ENCODE measurements at regions not wholly inside any gene's neighbourhood (a gene's known extent, or its start where the extent isn't known, plus 50 kb on each side); places are given as distances from the start of the nearest gene placed in this dataset.

- DNase-seq (ENCODE audit: low read depth): no peak
- H3K4me3 ChIP-seq (ENCODE audit: low read depth, low read length): no peak overlapping the region
- no peak for TF ChIP-seq CTCF (conservative IDR thresholded peaks at IDR 0.05; ENCODE audit: low read depth, low read length)
These were observed 367.3 kb upstream of the POU3F2 start for GRCh38 chr6:98467091-98467490.

GRCh38 chr6:98467902-98468301 lies 366.5 kb upstream of the POU3F2 start:
- DNase-seq (ENCODE audit: low read depth): no peak
- no peak for TF ChIP-seq CTCF (conservative IDR thresholded peaks at IDR 0.05; ENCODE audit: low read depth, low read length)
- no peak overlapping the region for H3K4me3 ChIP-seq (ENCODE audit: low read depth, low read length)

- TF ChIP-seq CTCF (conservative IDR thresholded peaks at IDR 0.05; ENCODE audit: low read depth, low read length): no peak
- DNase-seq (ENCODE audit: low read depth): no peak
- no peak overlapping the region for H3K4me3 ChIP-seq (ENCODE audit: low read depth, low read length)
These were observed 365.2 kb upstream of the POU3F2 start for GRCh38 chr6:98469141-98469540.

GRCh38 chr6:98470821-98471220 lies 363.6 kb upstream of the POU3F2 start:
- TF ChIP-seq CTCF (conservative IDR thresholded peaks at IDR 0.05; ENCODE audit: low read depth, low read length): no peak
- H3K4me3 ChIP-seq (ENCODE audit: low read depth, low read length): no peak overlapping the region
- no peak for DNase-seq (ENCODE audit: low read depth)

GRCh38 chr6:98471444-98471843 lies 362.9 kb upstream of the POU3F2 start:
- H3K4me3 ChIP-seq (ENCODE audit: low read depth, low read length): no peak overlapping the region
- TF ChIP-seq CTCF (conservative IDR thresholded peaks at IDR 0.05; ENCODE audit: low read depth, low read length): no peak
- no peak for DNase-seq (ENCODE audit: low read depth)

- DNase-seq (ENCODE audit: low read depth): no peak
- H3K4me3 ChIP-seq (ENCODE audit: low read depth, low read length): no peak overlapping the region
- TF ChIP-seq CTCF (conservative IDR thresholded peaks at IDR 0.05; ENCODE audit: low read depth, low read length): no peak
These were observed 357.1 kb upstream of the POU3F2 start for GRCh38 chr6:98477231-98477630.

- TF ChIP-seq CTCF (conservative IDR thresholded peaks at IDR 0.05; ENCODE audit: low read depth, low read length): no peak
- DNase-seq (ENCODE audit: low read depth): no peak
- H3K4me3 ChIP-seq (ENCODE audit: low read depth, low read length): no peak overlapping the region
These were observed 349.7 kb upstream of the POU3F2 start for GRCh38 chr6:98484696-98485095.

Data from epithelial cell of proximal tubule (primary cell).